ENCODE measurements at regions not wholly inside any gene's neighbourhood (a gene's known extent, or its start where the extent isn't known, plus 50 kb on each side); places are given as distances from the start of the nearest gene placed in this dataset.

DNA sequence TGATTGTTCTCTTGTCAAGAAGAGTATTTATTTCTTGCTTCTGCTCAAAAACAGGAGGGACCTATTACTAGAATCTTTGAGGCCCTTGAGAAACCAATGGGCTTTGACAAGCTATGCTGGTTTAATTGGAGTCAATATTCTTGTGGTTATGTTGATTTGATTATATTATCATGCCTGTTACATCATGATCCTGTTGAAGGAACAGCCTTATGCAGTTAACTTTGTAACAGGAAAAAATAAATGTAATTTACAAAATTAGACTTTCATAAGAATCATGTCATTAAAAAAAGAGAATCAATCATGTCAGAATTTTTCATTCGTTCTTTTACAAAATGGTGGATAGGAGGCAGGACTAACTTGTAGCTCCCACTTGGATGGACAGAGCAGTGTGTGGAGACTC, 386.1 kb upstream of the DDI1 start:
- DNase-seq (ENCODE audit: low read depth): no peak
- Histone ChIP-seq H3K36me3 (ENCODE audit: control insufficient read depth, insufficient read depth, low read length) (no peaks in the 10 kb centered on the region), H3K27me3 (ENCODE audit: control insufficient read depth, insufficient read depth, low read length) (no peaks in the 10 kb centered on the region), H3K4me3 (ENCODE audit: low read depth, low read length) (no peak overlapping the region)
- no peak for TF ChIP-seq CTCF (IDR thresholded peaks at IDR 0.05; ENCODE audit: insufficient read depth, low read length, poor library complexity, severe bottlenecking)

DNA sequence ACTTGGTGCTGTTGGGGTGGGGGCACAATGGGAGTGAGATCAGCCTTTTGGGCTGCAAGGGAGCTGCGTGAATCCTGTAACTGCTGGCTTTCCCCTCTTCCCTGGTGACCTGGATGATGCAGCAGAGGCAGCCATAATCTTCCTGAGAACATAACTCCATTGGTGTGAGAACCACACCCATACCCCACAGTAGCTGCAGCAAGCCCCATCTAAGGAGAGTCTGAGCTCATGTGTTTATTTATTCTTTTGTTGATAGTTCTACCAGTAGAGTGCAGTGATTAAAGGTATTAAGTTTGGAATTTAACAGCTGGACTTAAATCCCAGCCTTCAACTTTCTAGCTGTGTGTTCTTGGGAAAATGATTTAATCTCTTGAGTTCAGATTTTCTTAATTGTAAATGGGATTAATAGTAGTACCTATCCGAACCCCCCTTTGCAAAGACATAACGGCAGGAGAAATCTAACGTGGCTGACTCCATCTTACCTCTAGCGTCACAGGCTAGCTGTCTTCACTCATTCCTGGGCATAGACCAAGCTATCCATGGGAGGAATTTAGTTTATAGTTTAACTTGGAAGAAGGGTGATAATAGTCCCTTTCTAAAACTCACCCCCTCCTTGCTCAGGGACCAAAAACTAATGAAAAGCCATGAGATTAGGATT, 385.0 kb upstream of the DDI1 start:
- no peak for TF ChIP-seq CTCF (IDR thresholded peaks at IDR 0.05; ENCODE audit: insufficient read depth, low read length, poor library complexity, severe bottlenecking)
- no peaks in the 10 kb centered on the region for H3K36me3 ChIP-seq (ENCODE audit: control insufficient read depth, insufficient read depth, low read length)
- DNase-seq (ENCODE audit: low read depth): no peak
- no peak overlapping the region for H3K4me3 ChIP-seq (ENCODE audit: low read depth, low read length)
- no peaks in the 10 kb centered on the region for H3K27me3 ChIP-seq (ENCODE audit: control insufficient read depth, insufficient read depth, low read length)

DNA sequence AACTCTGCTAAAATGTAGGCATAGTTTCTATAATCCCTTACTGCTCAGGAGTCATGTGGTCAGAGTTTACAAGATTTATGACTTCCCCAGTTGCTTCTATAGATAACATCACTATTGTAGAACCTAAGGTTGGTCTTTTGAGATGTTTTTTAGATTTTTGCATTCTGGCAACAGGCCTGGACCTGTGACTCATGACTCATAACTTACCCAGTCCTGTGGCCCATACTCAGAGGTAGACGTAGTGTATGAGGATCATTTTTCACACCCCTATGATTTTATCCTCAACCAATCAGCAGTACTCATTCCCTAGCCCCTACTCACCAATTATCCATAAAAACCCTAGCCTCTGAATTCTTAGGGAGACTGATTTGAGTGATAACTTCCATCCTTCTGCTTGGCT, 384.4 kb upstream of the DDI1 start:
- H3K27me3 ChIP-seq (ENCODE audit: control insufficient read depth, insufficient read depth, low read length): no peaks in the 10 kb centered on the region
- no peak for DNase-seq (ENCODE audit: low read depth)
- H3K36me3 ChIP-seq (ENCODE audit: control insufficient read depth, insufficient read depth, low read length): no peaks in the 10 kb centered on the region
- TF ChIP-seq CTCF (IDR thresholded peaks at IDR 0.05; ENCODE audit: insufficient read depth, low read length, poor library complexity, severe bottlenecking): no peak
- no peak overlapping the region for H3K4me3 ChIP-seq (ENCODE audit: low read depth, low read length)

GRCh38 chr11:103656382-103656781, 380.1 kb upstream of the DDI1 start:
- H3K27me3 ChIP-seq (ENCODE audit: control insufficient read depth, insufficient read depth, low read length): no peaks in the 10 kb centered on the region
- H3K36me3 ChIP-seq (ENCODE audit: control insufficient read depth, insufficient read depth, low read length): no peaks in the 10 kb centered on the region
- no peak for DNase-seq (ENCODE audit: low read depth)
- no peak for TF ChIP-seq CTCF (IDR thresholded peaks at IDR 0.05; ENCODE audit: insufficient read depth, low read length, poor library complexity, severe bottlenecking)
- no peak overlapping the region for H3K4me3 ChIP-seq (ENCODE audit: low read depth, low read length)

DNA sequence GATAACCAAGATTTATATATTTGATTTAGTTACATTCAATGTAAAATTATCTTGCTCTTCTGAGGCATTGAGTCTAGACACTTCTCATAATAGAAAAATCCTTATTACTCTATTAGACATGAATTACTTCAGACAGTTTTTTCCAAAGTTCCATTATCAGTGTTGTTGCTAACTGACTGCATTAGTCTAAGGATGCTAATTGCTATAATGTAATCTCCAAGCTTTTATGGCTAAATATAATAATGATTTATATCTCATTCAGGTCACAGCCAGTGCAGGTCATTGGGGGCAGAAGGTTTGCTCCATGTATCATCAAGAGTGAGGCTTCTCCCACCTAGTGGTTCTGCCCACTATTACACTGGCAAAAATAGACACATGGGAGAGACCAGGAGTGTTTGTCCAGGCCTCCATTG, 377.2 kb upstream of the DDI1 start:
- H3K27me3 ChIP-seq (ENCODE audit: control insufficient read depth, insufficient read depth, low read length): no peaks in the 10 kb centered on the region
- no peaks in the 10 kb centered on the region for H3K36me3 ChIP-seq (ENCODE audit: control insufficient read depth, insufficient read depth, low read length)
- DNase-seq (ENCODE audit: low read depth): no peak
- TF ChIP-seq CTCF (IDR thresholded peaks at IDR 0.05; ENCODE audit: insufficient read depth, low read length, poor library complexity, severe bottlenecking): peak; percentile 51
- H3K4me3 ChIP-seq (ENCODE audit: low read depth, low read length): no peak overlapping the region

DNA sequence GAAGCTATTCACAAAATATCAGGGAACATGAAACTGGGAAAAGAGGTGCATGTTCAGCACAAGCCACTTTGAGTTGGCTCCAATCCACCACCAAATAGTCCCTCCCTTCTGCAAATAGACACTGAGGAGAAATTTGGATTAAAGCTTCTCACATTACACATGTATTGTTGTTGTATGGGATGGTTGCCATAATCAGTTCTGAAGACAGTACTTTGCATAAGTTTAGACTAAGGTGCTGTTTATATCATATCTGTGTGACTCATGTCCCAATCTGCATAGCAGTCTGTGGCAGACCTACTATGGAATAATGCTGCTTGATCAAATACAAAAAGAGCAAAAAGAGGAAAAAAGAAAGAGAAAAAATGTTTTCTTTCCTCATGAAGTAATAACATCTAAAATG, 376.7 kb upstream of the DDI1 start:
- no peaks in the 10 kb centered on the region for H3K27me3 ChIP-seq (ENCODE audit: control insufficient read depth, insufficient read depth, low read length)
- no peak for TF ChIP-seq CTCF (IDR thresholded peaks at IDR 0.05; ENCODE audit: insufficient read depth, low read length, poor library complexity, severe bottlenecking)
- DNase-seq (ENCODE audit: low read depth): no peak
- H3K36me3 ChIP-seq (ENCODE audit: control insufficient read depth, insufficient read depth, low read length): no peaks in the 10 kb centered on the region
- H3K4me3 ChIP-seq (ENCODE audit: low read depth, low read length): no peak overlapping the region
